ENCODE measurements at regions not wholly inside any gene's neighbourhood (a gene's known extent, or its start where the extent isn't known, plus 50 kb on each side); places are given as distances from the start of the nearest gene placed in this dataset.

DNA sequence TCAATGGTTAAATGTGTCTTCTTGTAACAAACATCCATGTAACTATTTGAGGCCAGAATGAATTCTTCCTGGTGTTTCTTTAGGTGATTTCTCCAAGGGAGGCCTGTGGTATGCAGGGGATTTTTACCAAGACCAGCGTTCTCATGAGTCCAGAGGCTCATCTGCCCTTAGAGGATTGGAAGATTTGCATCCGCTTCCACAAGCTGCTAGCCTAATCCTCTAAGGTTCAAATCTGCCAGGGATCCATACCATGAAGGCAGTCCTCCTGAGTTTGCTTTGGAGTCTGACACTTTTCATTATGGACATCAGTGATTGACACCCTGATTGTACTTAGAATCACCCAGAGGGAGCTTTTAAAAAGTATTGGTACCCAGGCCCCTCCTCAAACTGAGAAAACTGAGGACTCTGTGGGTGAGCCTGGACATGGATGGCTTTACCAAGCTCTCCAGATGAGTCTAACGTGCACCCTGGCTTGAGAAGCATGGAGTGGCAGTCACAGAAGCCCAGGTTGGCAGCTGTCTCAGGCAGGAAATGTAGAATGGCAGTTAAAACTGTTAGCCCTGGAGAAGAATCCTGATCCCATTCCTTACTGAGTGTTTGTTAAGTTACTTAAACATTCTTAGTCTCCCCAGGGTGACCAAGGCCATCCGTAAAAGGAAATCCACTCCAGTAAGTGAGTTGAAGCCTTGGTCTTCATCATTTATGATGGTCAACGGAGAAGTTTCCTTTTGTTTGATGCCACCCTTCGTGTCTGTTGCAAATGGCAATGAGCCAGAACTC is 95.3 kb upstream of the RMDN2 start:
- DNase-seq (ENCODE audit: low read depth in 4 of 6, low spot score in 6 of 6) = no peak
- Histone ChIP-seq H3K27me3 (ENCODE audit: control insufficient read depth, insufficient read depth, low read length) (no peaks in the 10 kb centered on the region), H3K9me3 (ENCODE audit: control insufficient read depth, insufficient read depth, low read length) (no peaks in the 10 kb centered on the region), H3K4me1 (ENCODE audit: control insufficient read depth, insufficient read depth, low read length) (peaks cover 3% of the 10 kb centered on the region), H3K4me3 (ENCODE audit: low read depth, low read length) (no peak overlapping the region), H3K27ac (ENCODE audit: low read depth, low read length) (no peak overlapping the region), H3K36me3 (ENCODE audit: control insufficient read depth, insufficient read depth, low read length) (no peaks in the 10 kb centered on the region)
- WGBS (ENCODE audit: insufficient coverage) = 37% methylated on average over 6 of the region's 6 CpGs

DNA sequence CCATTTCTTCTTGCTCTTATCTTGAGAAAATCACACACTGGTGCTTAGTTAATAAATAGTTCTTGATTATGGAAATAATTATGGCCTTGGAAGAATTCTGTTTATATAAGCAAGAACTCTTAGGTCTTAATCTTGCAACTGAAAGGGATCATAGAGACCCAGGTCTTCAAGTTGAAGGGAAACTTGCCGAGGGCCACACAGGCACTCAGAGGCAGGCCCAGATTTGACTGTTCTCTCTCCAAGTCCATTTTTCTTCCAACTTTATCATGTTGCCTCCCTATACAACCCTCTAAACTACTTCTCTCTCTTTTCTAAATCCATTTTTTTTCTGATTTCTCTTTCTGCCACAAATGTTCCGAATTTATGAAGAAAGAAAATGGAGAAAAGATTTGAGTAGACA is 94.5 kb upstream of the RMDN2 start:
- Histone ChIP-seq H3K36me3 (ENCODE audit: control insufficient read depth, insufficient read depth, low read length) (no peaks in the 10 kb centered on the region), H3K4me3 (ENCODE audit: low read depth, low read length) (no peak overlapping the region), H3K27ac (ENCODE audit: low read depth, low read length) (no peak overlapping the region), H3K9me3 (ENCODE audit: control insufficient read depth, insufficient read depth, low read length) (no peaks in the 10 kb centered on the region), H3K4me1 (ENCODE audit: control insufficient read depth, insufficient read depth, low read length) (peaks cover 3% of the 10 kb centered on the region), H3K27me3 (ENCODE audit: control insufficient read depth, insufficient read depth, low read length) (no peaks in the 10 kb centered on the region)
- no peak for DNase-seq (ENCODE audit: low read depth in 4 of 6, low spot score in 6 of 6)
- 71% methylated on average over 1 of the region's 2 CpGs for WGBS (ENCODE audit: insufficient coverage)

DNA sequence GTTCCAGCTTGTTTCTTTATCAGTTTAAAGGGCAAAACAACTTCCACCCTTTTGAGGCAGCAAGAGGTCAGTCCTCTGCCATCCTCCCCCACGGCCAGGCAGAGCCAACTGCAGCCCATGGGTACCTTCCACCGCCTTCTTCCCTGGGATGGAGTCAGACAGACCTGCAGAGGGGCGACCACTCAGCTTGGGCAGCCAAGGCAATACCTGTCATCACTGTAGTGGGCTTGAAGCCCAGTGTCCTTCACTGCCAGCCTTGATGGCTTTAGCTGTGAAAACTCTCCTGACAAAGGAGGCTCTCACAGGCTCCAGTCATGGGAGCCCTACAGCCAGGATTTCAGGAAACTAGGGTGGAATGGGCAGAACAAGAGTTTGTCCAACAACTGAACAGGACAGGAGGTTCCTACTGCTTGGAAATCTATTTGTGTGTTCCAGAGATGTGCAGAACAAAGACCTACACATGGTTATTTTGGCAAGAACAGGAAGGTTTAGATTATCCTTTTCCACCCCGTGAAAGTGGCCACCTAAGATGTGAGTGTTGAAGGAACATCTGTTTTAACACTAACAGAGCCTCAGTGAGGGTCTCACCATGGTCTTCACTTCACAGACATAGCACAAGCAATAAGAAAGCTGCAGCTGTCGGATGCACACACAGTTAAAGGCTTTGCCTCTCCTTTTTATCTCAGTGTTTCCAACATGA is 93.9 kb upstream of the RMDN2 start:
- Histone ChIP-seq H3K27ac (ENCODE audit: low read depth, low read length) (no peak overlapping the region), H3K9me3 (ENCODE audit: control insufficient read depth, insufficient read depth, low read length) (no peaks in the 10 kb centered on the region), H3K4me1 (ENCODE audit: control insufficient read depth, insufficient read depth, low read length) (peaks cover 3% of the 10 kb centered on the region), H3K36me3 (ENCODE audit: control insufficient read depth, insufficient read depth, low read length) (no peaks in the 10 kb centered on the region), H3K4me3 (ENCODE audit: low read depth, low read length) (no peak overlapping the region), H3K27me3 (ENCODE audit: control insufficient read depth, insufficient read depth, low read length) (no peaks in the 10 kb centered on the region)
- 79% methylated on average over 4 of the region's 5 CpGs for WGBS (ENCODE audit: insufficient coverage)
- peak in 1 of 6 donors; percentile 34 for DNase-seq (ENCODE audit: low read depth in 4 of 6, low spot score in 6 of 6)

DNA sequence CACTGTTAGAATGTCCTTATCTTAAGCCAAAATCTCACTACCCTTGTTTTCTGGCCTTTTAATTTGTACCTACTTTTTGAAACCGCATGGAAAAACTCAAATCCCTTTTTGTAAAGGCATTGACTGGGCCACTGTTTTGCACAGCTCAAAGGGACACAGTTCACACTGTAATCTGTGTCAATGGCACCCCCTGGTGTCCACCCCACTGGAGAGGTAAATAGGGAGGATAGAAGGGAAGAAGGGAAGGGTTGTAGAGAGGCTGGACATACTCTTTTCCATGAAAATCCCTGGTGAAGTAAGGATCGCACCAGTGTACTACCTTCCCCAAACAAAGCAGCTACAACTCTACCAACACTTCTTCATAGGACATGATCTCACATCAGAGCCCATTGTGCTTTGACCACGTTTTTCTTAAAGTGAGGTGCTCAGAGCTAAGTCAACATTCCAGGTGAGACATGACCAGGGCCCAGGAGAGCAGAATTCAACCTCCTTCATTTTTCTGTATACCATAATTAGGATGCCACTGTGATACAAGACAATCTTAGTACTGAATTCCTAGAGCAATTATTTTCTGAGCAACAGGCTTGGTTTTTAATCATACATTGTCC is 92.4 kb upstream of the RMDN2 start:
- Histone ChIP-seq H3K27ac (ENCODE audit: low read depth, low read length) (no peak overlapping the region), H3K9me3 (ENCODE audit: control insufficient read depth, insufficient read depth, low read length) (no peaks in the 10 kb centered on the region), H3K4me1 (ENCODE audit: control insufficient read depth, insufficient read depth, low read length) (peaks cover 3% of the 10 kb centered on the region), H3K4me3 (ENCODE audit: low read depth, low read length) (no peak overlapping the region), H3K36me3 (ENCODE audit: control insufficient read depth, insufficient read depth, low read length) (no peaks in the 10 kb centered on the region), H3K27me3 (ENCODE audit: control insufficient read depth, insufficient read depth, low read length) (no peaks in the 10 kb centered on the region)
- DNase-seq (ENCODE audit: low read depth in 4 of 6, low spot score in 6 of 6) = peak in 5 of 6 donors; percentile 43 to 90 (median 63)
- WGBS (ENCODE audit: insufficient coverage) = 60% methylated on average over 2 of the region's 3 CpGs

DNA sequence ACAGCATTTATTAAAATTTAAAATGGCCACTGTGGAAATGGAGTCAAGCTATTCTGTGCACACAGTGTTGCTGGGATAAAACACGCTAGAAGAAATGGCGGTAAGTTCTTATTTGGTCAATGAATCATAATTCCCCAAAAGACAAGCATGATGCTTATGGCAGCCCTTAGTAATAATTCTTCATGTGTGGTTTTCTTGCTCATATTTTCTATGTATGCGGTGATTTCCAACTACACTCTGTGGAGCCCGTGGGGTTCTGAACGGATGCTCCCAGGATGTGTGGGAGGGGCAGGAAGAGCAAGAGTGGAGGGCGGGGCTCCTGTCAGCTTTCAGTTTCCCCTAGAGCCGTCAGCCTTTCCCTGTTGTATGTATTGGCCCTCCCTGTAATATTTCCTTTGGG is 91.7 kb upstream of the RMDN2 start:
- Histone ChIP-seq H3K27me3 (ENCODE audit: control insufficient read depth, insufficient read depth, low read length) (no peaks in the 10 kb centered on the region), H3K9me3 (ENCODE audit: control insufficient read depth, insufficient read depth, low read length) (no peaks in the 10 kb centered on the region), H3K4me3 (ENCODE audit: low read depth, low read length) (no peak overlapping the region), H3K36me3 (ENCODE audit: control insufficient read depth, insufficient read depth, low read length) (no peaks in the 10 kb centered on the region), H3K27ac (ENCODE audit: low read depth, low read length) (no peak overlapping the region), H3K4me1 (ENCODE audit: control insufficient read depth, insufficient read depth, low read length) (peaks cover 6% of the 10 kb centered on the region)
- DNase-seq (ENCODE audit: low read depth in 4 of 6, low spot score in 6 of 6) = no peak
- WGBS (ENCODE audit: insufficient coverage) = no CpG with 5 or more reads among the region's 7 CpGs

DNA sequence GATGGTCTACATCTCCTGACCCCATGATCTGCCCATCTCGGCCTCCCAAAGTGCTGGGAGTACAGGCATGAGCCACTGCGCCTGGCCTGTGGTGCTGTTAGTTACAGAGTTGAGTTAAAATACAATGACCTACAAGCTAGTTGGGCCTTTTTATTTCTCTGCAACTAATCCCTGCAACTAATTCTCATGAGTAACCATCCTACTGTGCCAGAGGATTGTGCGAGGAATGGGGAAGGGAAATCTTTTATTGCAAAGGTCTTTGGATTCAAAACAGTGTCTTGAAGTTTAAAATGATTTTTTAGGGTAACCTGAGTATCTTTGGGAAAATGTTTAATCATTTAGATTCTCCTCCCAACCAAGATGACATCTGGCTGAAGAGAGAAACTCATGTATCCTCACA is 88.8 kb upstream of the RMDN2 start:
- H3K9me3 ChIP-seq (ENCODE audit: control insufficient read depth, insufficient read depth, low read length) = no peaks in the 10 kb centered on the region
- H3K4me3 ChIP-seq (ENCODE audit: low read depth, low read length) = no peak overlapping the region
- DNase-seq (ENCODE audit: low read depth in 4 of 6, low spot score in 6 of 6) = no peak
- H3K27ac ChIP-seq (ENCODE audit: low read depth, low read length) = no peak overlapping the region
- no peaks in the 10 kb centered on the region for H3K27me3 ChIP-seq (ENCODE audit: control insufficient read depth, insufficient read depth, low read length)
- no peaks in the 10 kb centered on the region for H3K36me3 ChIP-seq (ENCODE audit: control insufficient read depth, insufficient read depth, low read length)
- 100% methylated on average over 2 of the region's 3 CpGs for WGBS (ENCODE audit: insufficient coverage)
- H3K4me1 ChIP-seq (ENCODE audit: control insufficient read depth, insufficient read depth, low read length) = peaks cover 3% of the 10 kb centered on the region

DNA sequence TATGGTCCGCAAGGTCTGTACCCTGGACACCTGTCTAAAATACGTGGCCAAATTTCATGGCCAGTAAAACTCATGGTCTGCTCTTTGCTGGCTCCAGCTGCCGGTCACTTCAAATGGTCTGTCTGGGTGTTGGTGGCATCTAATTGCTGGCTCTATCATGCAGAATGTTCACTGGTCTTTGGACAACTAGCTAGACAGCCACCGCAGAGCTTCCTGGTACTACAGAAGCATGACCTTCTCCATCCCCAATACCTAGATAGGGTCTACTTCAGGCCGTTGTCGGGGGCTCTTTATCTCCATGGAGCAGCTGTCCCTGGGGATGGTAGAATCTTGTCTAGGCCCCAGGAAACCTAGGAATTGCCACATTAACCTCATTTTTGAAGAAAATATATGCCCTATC is 88.4 kb upstream of the RMDN2 start:
- no peak for DNase-seq (ENCODE audit: low read depth in 4 of 6, low spot score in 6 of 6)
- H3K9me3 ChIP-seq (ENCODE audit: control insufficient read depth, insufficient read depth, low read length) = no peaks in the 10 kb centered on the region
- H3K27me3 ChIP-seq (ENCODE audit: control insufficient read depth, insufficient read depth, low read length) = no peaks in the 10 kb centered on the region
- peaks cover 3% of the 10 kb centered on the region for H3K4me1 ChIP-seq (ENCODE audit: control insufficient read depth, insufficient read depth, low read length)
- H3K36me3 ChIP-seq (ENCODE audit: control insufficient read depth, insufficient read depth, low read length) = no peaks in the 10 kb centered on the region
- WGBS (ENCODE audit: insufficient coverage) = 100% methylated on average over 3 of the region's 6 CpGs
- no peak overlapping the region for H3K4me3 ChIP-seq (ENCODE audit: low read depth, low read length)
- H3K27ac ChIP-seq (ENCODE audit: low read depth, low read length) = no peak overlapping the region

DNA sequence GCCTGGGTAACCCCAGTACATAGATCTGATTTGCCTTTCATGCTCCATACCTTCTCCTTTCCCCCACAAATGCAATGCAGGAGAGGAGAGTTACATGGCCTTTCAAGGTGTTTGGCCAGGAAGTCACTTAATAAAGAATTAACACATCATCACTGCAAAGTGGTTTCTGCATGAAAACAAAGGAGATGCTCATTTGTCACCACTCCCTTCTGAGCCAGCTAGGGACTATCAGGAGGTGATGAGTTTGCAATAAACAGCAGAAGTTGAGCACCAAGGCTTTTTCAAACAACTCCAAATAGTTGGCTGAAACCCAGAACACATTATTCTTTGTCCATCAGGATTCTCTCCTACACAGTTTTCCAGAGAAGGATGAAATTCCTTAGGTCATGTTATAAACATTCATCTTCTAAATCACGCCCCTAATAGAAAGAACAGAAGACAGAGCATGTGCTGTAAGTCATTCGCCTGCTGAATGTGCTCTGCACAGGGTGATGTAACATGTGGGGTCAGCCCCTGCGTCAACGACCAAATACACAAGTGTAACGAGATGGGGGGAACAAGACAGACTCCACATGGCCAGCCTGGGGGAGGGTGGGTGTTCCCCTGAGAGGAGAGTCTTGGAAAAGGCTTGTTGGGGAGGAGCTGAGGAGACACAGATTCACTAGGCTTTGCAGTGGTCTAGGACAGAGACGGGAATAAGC is 87.3 kb upstream of the RMDN2 start:
- DNase-seq (ENCODE audit: low read depth in 4 of 6, low spot score in 6 of 6) = peak in 1 of 6 donors; percentile 14
- peak overlapping the region; percentile 25 for H3K27ac ChIP-seq (ENCODE audit: low read depth, low read length)
- WGBS (ENCODE audit: insufficient coverage) = 71% methylated on average over 6 of the region's 6 CpGs

DNA sequence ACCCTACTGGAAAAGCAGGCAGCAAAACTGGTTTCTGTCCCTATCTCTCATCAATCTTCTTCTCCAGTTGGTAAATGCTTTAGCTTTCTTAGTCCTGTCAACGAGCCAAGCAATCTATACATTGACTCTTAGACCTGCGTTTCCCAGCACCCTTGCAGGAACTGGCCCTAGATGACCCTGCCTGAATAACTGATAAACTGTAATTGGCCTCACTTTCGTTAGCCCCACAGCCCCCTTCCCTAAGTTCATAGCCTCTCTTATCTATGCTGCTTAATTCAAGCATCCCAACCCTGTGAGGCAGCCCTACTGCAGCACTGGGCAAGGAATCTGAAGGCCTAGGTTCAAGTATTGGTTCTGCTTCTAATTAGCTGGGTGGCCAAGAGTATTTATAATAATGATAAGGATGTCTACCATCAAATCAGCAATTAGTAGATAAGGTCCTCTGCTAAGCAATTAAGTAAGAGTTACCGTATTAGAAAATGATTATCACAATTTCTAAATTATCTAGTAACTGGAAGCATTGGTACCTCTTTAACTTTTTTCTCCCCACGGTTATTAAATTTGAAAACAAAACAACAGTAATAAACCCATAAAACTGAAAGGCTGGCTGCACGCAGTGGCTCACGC is 86.4 kb upstream of the RMDN2 start:
- DNase-seq (ENCODE audit: low read depth in 4 of 6, low spot score in 6 of 6) = no peak
- H3K27ac ChIP-seq (ENCODE audit: low read depth, low read length) = peak overlapping the region; percentile 25
- H3K9me3 ChIP-seq (ENCODE audit: control insufficient read depth, insufficient read depth, low read length) = no peaks in the 10 kb centered on the region
- no peak overlapping the region for H3K4me3 ChIP-seq (ENCODE audit: low read depth, low read length)
- 80% methylated on average over 3 of the region's 7 CpGs for WGBS (ENCODE audit: insufficient coverage)
- peaks cover 3% of the 10 kb centered on the region for H3K4me1 ChIP-seq (ENCODE audit: control insufficient read depth, insufficient read depth, low read length)
- no peaks in the 10 kb centered on the region for H3K27me3 ChIP-seq (ENCODE audit: control insufficient read depth, insufficient read depth, low read length)
- H3K36me3 ChIP-seq (ENCODE audit: control insufficient read depth, insufficient read depth, low read length) = no peaks in the 10 kb centered on the region

More for the DNA sequence above, 87.3 kb upstream of the RMDN2 start:
- H3K36me3 ChIP-seq (ENCODE audit: control insufficient read depth, insufficient read depth, low read length) = no peaks in the 10 kb centered on the region
- peaks cover 3% of the 10 kb centered on the region for H3K4me1 ChIP-seq (ENCODE audit: control insufficient read depth, insufficient read depth, low read length)
- H3K9me3 ChIP-seq (ENCODE audit: control insufficient read depth, insufficient read depth, low read length) = no peaks in the 10 kb centered on the region
- H3K27me3 ChIP-seq (ENCODE audit: control insufficient read depth, insufficient read depth, low read length) = no peaks in the 10 kb centered on the region
- no peak overlapping the region for H3K4me3 ChIP-seq (ENCODE audit: low read depth, low read length)

Measured in spinal cord (tissue), 9 donors.